GM19238 (cell line): ENCODE measurements at regions not wholly inside any gene's neighbourhood (a gene's known extent, or its start where the extent isn't known, plus 50 kb on each side); places are given as distances from the start of the nearest gene placed in this dataset.
"Not testable (repeated sequence)": the region's sequence is repeated elsewhere in the genome, so short reads cannot be mapped to it uniquely, and the experiment has no call there.

Experiments
- DNase-seq: peaks from one replicate; pipeline ENCODE4 v3.0.0; 2011; ENCODE audit warnings: low spot score; ENCODE audit not compliant: insufficient read length

- DNase-seq = no peak
These were observed 122.0 kb upstream of the RANBP3L start for GRCh38 chr5:36423578-36424307.

- DNase-seq = not testable (repeated sequence)
These were observed 124.4 kb upstream of the RANBP3L start for GRCh38 chr5:36426070-36426469.

GRCh38 chr5:36435516-36435915, 133.8 kb upstream of the RANBP3L start:
- no peak for DNase-seq

- DNase-seq = no peak
These were observed 134.6 kb upstream of the RANBP3L start for GRCh38 chr5:36436306-36436705.

DNA sequence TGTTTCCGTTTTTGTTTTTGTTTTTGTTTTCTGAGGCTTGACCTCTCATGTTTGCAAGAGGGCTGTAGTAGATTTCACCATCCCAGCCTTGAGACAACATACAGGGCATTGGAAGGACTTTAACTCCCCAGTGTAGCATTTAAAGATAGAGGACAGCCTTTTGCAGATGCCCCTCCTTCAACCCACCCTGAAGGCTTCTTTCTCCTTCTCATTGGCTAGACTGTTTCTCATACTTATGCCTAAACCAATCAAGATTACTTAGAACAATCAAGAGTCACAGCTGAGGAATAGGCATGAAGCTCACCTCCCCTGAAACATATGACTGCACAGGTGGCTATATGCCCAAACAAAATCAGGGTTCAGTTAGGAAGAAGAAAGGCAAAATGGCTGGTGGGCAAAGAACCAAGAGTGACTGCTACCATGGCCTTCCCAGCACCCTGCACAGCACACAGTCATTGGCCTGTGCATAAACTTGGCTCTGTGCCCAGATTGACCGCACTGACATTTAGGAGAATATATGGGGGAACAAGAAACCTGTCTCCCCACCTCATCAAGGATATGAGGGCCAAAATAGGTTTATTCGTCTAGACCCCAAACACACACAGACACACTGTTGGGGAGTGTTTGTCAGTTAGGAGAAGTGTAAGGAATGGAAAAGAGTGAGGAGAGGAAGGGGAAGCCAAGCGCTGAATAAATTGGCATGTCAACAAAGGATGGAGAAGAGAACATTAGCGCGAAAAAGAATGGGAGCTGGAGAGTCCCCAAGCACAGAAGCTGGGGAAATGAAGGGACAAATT, 137.3 kb upstream of the RANBP3L start:
- DNase-seq = no peak

DNA sequence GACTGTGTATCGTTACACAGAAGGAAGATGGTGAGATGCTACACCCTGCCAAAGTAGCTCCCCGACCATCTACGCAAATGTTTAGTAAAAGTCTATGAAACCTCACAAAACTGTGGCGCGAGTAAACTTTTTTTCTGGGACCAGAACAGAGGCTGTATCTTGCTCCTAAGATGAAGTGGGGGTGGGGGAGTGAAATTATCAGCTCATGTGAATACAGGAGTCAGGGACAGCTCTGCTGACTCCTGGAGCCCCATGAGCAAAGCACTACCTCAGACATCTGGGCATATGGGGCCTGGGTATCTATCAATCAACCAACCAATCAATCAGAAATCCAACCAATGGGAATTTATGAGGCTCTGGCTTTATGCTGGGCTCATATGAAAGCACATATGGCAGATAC, 138.6 kb upstream of the RANBP3L start:
- DNase-seq = no peak

DNA sequence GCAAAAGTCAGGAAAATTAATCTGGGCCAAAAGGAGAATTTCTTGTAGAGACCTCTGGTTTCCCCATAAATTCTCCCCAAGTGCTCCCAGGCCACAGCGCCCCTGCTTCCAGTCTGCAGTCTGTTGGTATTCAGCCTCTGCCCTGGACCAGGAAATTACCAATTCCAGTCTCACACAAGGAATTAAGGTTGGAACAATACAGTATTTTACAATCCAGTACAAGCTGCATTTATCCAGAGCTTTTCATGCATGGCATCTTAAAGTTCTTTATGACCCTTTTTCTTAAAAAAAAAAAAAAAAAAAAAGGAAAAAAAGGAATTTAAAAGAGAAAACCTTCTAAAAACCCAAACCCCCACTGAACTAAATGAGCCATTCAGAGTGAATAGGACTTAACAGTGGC, 139.6 kb upstream of the RANBP3L start:
- DNase-seq = no peak

DNA sequence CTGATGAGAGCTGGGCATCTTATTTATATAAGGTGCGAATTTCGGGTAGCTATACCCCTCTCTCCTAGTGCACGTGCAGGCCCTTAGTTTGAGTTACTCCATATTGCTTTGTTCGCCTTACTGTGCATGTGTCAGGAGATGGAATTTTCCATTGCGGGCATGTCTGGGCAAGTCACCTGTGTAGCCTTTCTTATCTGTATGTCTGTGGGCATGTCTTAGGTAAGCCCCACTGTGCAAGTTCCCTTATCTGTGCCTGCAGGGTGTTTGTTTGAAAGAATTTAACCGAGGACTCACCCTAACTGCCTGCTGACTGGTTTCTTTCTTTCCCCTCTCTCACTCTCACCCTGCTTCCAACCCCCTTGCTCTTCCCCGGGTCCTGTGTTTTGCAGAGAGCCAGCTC, 140.7 kb upstream of the RANBP3L start:
- no peak for DNase-seq

DNA sequence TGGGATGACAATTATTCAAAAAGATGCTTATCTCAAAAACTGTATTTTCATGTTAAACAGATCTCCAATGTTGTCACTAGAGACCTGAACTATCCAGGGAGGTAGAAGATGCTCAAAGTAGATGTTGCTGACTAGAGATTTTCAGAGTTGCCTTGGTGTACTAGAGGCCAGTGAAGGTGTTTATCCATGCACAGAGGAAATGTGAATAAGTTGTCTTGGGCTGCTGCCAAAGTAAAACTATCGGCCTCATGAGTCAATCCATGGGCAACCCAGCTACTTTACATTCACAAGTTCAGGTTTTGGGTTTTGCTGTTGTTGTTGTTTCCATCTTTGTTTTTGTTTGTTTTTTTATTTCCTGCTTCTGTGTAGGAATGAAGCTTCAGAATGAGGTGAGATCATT, 141.1 kb upstream of the RANBP3L start:
- no peak for DNase-seq

DNA sequence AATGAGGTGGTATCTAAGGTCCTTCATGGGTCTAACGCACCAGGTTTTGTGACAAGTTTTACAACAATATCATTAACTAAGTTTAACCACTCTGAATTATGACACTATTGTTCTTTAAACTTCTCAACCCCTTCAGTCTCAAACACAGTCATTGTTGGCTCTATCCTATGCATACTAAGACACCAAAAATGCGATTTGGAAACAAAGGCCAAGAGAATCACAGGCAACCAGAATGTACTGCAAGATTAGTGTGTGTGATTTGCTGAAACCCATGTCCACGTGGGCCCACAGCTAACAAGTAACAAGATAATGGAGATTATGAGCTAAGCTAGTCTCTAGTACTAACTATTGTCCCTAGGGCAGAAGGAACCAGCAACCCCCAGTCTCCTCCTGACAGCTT, 142.2 kb upstream of the RANBP3L start:
- DNase-seq = no peak

DNA sequence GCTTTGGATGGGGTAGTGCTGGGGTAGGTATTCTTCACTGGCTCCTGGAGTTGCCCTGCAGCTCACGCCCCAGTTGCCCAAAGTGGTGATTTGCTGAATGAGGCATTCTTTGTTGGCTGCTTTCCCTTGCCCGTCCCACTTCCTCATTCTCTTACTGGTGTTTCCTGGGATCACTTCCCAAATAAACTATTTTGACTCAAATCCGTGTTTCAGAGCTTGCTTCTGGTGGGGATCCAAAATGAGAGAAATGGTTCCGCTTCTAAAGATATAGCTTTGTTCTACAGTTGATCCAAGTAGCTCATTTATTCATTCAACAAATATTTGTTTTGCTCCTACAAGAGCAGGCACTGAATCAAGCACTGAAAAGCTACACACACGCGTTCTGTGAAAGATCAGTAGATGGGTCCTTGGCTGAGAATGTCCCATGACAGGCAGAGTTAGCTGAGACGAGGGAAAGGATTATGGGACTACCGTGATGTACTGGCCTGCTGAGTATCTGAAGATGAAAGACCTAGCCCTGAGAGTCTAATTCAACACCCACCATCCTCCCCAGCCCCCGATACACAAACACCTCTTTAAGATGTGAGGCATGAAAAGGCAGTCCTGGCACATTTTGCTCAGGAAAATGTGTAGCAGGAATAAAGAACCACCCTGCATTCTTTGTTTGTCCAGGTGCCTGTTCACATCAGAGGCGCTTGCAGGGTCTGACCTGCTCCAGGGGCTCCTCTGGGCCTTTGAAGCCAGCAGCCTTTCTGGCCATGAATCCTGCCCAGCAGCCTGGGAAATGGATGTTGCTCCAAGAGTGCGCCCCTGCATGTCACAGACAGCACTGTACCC, 143.1 kb upstream of the RANBP3L start:
- no peak for DNase-seq

GRCh38 chr5:36447776-36448175, 146.1 kb upstream of the RANBP3L start:
- no peak for DNase-seq

DNA sequence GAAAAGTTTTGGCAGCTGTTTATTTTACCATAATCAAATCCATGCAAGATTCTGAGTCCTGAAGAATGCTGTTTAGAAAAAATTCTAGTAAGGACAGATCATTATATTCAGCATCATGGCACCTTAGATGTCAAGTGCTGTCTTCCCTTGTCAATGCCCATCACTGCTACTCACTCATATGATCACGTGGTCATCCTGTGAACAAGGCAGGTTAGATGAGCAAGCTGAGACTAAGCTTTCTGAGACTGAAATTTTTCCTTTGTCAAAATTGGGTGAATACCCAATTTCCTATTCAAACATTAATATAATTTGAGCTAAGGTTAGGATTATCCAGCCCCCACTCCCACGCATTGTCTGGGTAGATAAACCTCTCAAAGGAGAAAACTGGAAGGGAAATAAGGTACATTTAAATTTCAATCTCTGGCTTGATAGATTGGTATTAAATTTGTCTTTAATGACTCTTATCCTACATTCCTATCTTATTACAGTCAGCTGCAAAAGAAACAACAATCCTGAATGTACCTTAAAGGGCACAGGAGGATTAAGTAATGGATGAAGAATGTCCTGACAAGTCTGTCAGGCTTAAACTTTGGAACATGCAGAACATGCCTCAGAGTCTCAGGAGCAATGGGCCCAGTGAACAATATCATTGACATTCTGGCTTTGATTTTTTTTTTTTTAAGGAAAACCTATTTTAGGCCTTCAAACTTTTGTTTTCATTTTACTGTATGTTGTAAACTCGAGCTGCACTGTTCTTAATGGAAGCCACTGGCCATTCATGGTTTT, 148.7 kb upstream of the RANBP3L start:
- no peak for DNase-seq

DNA sequence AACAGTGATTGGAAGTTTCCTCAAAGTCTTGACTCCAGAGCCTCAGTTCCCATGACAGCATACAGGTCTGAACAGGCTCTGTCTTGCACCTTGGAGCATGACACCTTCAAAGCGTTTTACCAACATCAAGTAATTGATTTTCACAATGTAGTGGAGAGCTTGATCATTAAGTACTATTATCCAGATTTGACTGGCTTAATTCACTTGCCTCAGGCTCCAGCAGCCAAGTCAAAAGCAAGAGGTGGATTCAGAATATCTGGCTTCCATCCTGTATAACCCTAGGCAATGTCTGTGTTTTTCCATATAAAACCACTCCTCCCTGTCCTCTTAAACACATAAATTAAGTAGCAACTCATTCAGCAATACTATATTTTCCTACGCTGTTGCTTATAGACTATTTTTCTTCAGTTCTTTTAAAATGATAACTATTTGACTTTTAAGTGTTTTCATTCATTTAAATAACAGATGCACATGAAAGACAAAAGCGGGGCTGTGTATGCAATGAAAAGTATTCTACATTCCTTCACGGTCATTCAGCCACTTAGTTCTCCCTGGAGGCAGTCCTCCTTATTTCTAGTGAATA, 150.8 kb upstream of the RANBP3L start:
- no peak for DNase-seq

- DNase-seq = no peak
These were observed 148.7 kb upstream of the SLC1A3 start for GRCh38 chr5:36457511-36458270.

GRCh38 chr5:36458746-36459145, 147.7 kb upstream of the SLC1A3 start:
- no peak for DNase-seq

GRCh38 chr5:36459176-36460135, 146.9 kb upstream of the SLC1A3 start:
- no peak for DNase-seq

GRCh38 chr5:36462295-36463021, 143.9 kb upstream of the SLC1A3 start:
- no peak for DNase-seq
